CMK (cell line): ENCODE measurements at regions not wholly inside any gene's neighbourhood (a gene's known extent, or its start where the extent isn't known, plus 50 kb on each side); places are given as distances from the start of the nearest gene placed in this dataset.
A peak's percentile ranks its signal among the peaks of the same experiment; 100 is the strongest.

Experiments
- DNase-seq: peaks from one replicate; pipeline ENCODE4 v3.0.0-alpha.2; 2010; ENCODE audit warnings: low read depth

- DNase-seq = peak; percentile 72
These were observed 1171.9 kb downstream of the EFNB2 start for GRCh38 chr13:105363261-105364190.

- DNase-seq = no peak
These were observed 1181.8 kb downstream of the EFNB2 start for GRCh38 chr13:105353654-105354053.

- DNase-seq = no peak
These were observed 1186.3 kb downstream of the EFNB2 start for GRCh38 chr13:105349082-105349723.

- DNase-seq = no peak
These were observed 1189.2 kb downstream of the EFNB2 start for GRCh38 chr13:105346141-105346775.

GRCh38 chr13:105345730-105346129 lies 1189.7 kb downstream of the EFNB2 start:
- DNase-seq = no peak

- DNase-seq = no peak
These were observed 1190.3 kb downstream of the EFNB2 start for GRCh38 chr13:105345131-105345530.

GRCh38 chr13:105343134-105343806 lies 1192.2 kb downstream of the EFNB2 start:
- no peak for DNase-seq

- no peak for DNase-seq
These were observed 1193.1 kb downstream of the EFNB2 start for GRCh38 chr13:105342281-105342820.

- no peak for DNase-seq
These were observed 1193.7 kb downstream of the EFNB2 start for GRCh38 chr13:105341758-105342157.

- no peak for DNase-seq
These were observed 1194.2 kb downstream of the EFNB2 start for GRCh38 chr13:105341256-105341655.

GRCh38 chr13:105340061-105340606 lies 1195.3 kb downstream of the EFNB2 start:
- no peak for DNase-seq

- DNase-seq = no peak
These were observed 1196.7 kb downstream of the EFNB2 start for GRCh38 chr13:105338773-105339172.

- no peak for DNase-seq
These were observed 1197.5 kb downstream of the EFNB2 start for GRCh38 chr13:105338006-105338405.

- no peak for DNase-seq
These were observed 1198.5 kb downstream of the EFNB2 start for GRCh38 chr13:105336706-105337576.

GRCh38 chr13:105334211-105334610 lies 1201.3 kb downstream of the EFNB2 start:
- DNase-seq = no peak

- no peak for DNase-seq
These were observed 1202.0 kb downstream of the EFNB2 start for GRCh38 chr13:105333416-105333815.

- peak; percentile 2 for DNase-seq
These were observed 1206.1 kb downstream of the EFNB2 start for GRCh38 chr13:105329359-105329758.

GRCh38 chr13:105328212-105328611 lies 1207.2 kb downstream of the EFNB2 start:
- DNase-seq = no peak

GRCh38 chr13:105327581-105328126 lies 1207.8 kb downstream of the EFNB2 start:
- DNase-seq = no peak

GRCh38 chr13:105319875-105320274 lies 1215.6 kb downstream of the EFNB2 start:
- no peak for DNase-seq
